SK-N-SH (cell line): ENCODE measurements at regions not wholly inside any gene's neighbourhood (a gene's known extent, or its start where the extent isn't known, plus 50 kb on each side); places are given as distances from the start of the nearest gene placed in this dataset.

ENCODE experiments used
- CTCF ChIA-PET: fragments of 300-600, 350-600 bp; formaldehyde crosslinking; extraction: SDS; loops from one replicate; lab custom pipeline; 2021; lab: Yijun Ruan, JAX
- POLR2A ChIA-PET: fragments of 350-600 bp; sonication (Branson Sonifier 250); formaldehyde crosslinking; extraction: SDS; loops from one replicate; lab custom pipeline; 2020; ENCODE audit warnings: antibody characterized with exemption, inconsistent platforms; lab: Yijun Ruan, JAX
- DNase-seq: peaks from one replicate; pipeline ENCODE4 v3.0.0; 2012
- H2AFZ ChIP-seq: fragments of 200-600 bp; sonication (generic); 2 replicates; pipeline ENCODE4 v1.8.1; 2016; ENCODE audit warnings: antibody characterized with exemption, mild to moderate bottlenecking, low read depth
- H3F3A ChIP-seq: fragments of 200-600 bp; sonication (generic); replicated peaks from 2 replicates; pipeline ENCODE3; 2016; ENCODE audit warnings: antibody characterized with exemption, mild to moderate bottlenecking; ENCODE audit not compliant: insufficient read depth
- H3K27ac ChIP-seq, 2 experiments: fragments of 200-500 bp in 1 of 2; fragments of 200-600 bp in 1 of 2; sonication (Bioruptor generic) in 1 of 2; sonication (generic), shearing (Covaris generic) in 1 of 2; 2 replicates each; pipeline versions ENCODE4 v1.5.1 to v1.6.1; 2014 to 2016; ENCODE audit warnings: low read depth in 2 of 2, inconsistent platforms in 1 of 2, low read length in 1 of 2, mild to moderate bottlenecking in 1 of 2, mixed read lengths in 1 of 2
- H3K27me3 ChIP-seq: fragments of 200-600 bp; sonication (generic), shearing (Covaris generic); 2 replicates; pipeline ENCODE4 v1.6.1; 2016; ENCODE audit warnings: mixed run types; ENCODE audit not compliant: insufficient read depth
- H3K36me3 ChIP-seq, 2 experiments: fragments of 200-500 bp in 1 of 2; fragments of 200-600 bp in 1 of 2; sonication (Bioruptor generic) in 1 of 2; sonication (generic) in 1 of 2; replicated peaks in 1 of 2; 2 replicates each; pipeline versions ENCODE3 to v1.5.1; 2014 to 2016; ENCODE audit warnings: low read length in 1 of 2, mild to moderate bottlenecking in 1 of 2; ENCODE audit not compliant: insufficient read depth in 2 of 2, control insufficient read depth in 1 of 2
- H3K4me1 ChIP-seq, 2 experiments: fragments of 200-500 bp in 1 of 2; fragments of 200-600 bp in 1 of 2; sonication (Bioruptor generic) in 1 of 2; sonication (generic), shearing (Covaris generic) in 1 of 2; 2 replicates each; pipeline versions ENCODE4 v1.5.1 to v1.6.1; 2014 to 2016; ENCODE audit warnings: low read depth in 1 of 2, low read length in 1 of 2, mixed run types in 1 of 2; ENCODE audit not compliant: insufficient read depth in 2 of 2, control insufficient read depth in 1 of 2
- H3K4me2 ChIP-seq: fragments of 200-600 bp; sonication (generic), shearing (Covaris generic); 2 replicates; pipeline ENCODE4 v1.6.1; 2017; ENCODE audit warnings: mixed run types
- H3K4me3 ChIP-seq, 2 experiments: fragments of 200-500 bp in 1 of 2; fragments of 200-600 bp in 1 of 2; sonication (Bioruptor generic) in 1 of 2; sonication (generic), shearing (Covaris generic) in 1 of 2; 2 replicates each; pipeline versions ENCODE4 v1.5.1 to v1.8.1; 2014 to 2016; ENCODE audit warnings: low read depth in 2 of 2, inconsistent platforms in 1 of 2, low read length in 1 of 2, mild to moderate bottlenecking in 1 of 2, mixed read lengths in 1 of 2, moderate library complexity in 1 of 2
- H3K79me2 ChIP-seq: fragments of 200-600 bp; sonication (generic); 2 replicates; pipeline ENCODE4 v1.8.1; 2017; ENCODE audit warnings: mild to moderate bottlenecking; ENCODE audit not compliant: insufficient read depth
- H3K9ac ChIP-seq: fragments of 200-600 bp; sonication (generic); 2 replicates; pipeline ENCODE4 v1.6.1; 2017; ENCODE audit warnings: mixed run types
- H3K9me2 ChIP-seq: fragments of 200-600 bp; sonication (generic); 2 replicates; pipeline ENCODE4 v1.6.1; 2017; ENCODE audit warnings: mixed run types
- H3K9me3 ChIP-seq: fragments of 200-600 bp; sonication (generic); 2 replicates; pipeline ENCODE4 v1.6.1; 2017; ENCODE audit warnings: mixed run types, mild to moderate bottlenecking, moderate library complexity
- H4K20me1 ChIP-seq: fragments of 200-600 bp; sonication (generic); 2 replicates; pipeline ENCODE4 v1.6.1; 2017; ENCODE audit warnings: mild to moderate bottlenecking, mixed run types; ENCODE audit not compliant: insufficient read depth
- CTCF ChIP-seq: fragments of 200-600 bp; sonication (generic); IDR thresholded peaks from 2 replicates; pipeline ENCODE4 v1.6.1; 2017; ENCODE audit warnings: antibody characterized with exemption, mild to moderate bottlenecking, moderate library complexity
- EP300 ChIP-seq, 2 experiments: IDR thresholded peaks; 2 replicates each; pipeline versions ENCODE4 v1.4.0 to v1.6.1; 2012; ENCODE audit warnings: borderline replicate concordance in 1 of 2, low read depth in 1 of 2, low read length in 1 of 2
- FOSL2 ChIP-seq: IDR thresholded peaks from 2 replicates; pipeline ENCODE4 v1.4.0; 2012; ENCODE audit warnings: low read depth, mild to moderate bottlenecking, moderate library complexity, borderline replicate concordance
- FOXM1 ChIP-seq: IDR thresholded peaks from 2 replicates; pipeline ENCODE4 v1.4.0; 2012; ENCODE audit warnings: low read depth, mild to moderate bottlenecking
- NFIC ChIP-seq: IDR thresholded peaks from 2 replicates; pipeline ENCODE4 v1.4.0; 2012; ENCODE audit warnings: borderline replicate concordance
- RAD21 ChIP-seq: IDR thresholded peaks from 2 replicates; pipeline ENCODE4 v1.6.1; 2012; ENCODE audit warnings: mild to moderate bottlenecking, low read length
- RXRA ChIP-seq: IDR thresholded peaks from 2 replicates; pipeline ENCODE4 v1.4.0; 2012; ENCODE audit warnings: low read depth, mild to moderate bottlenecking, borderline replicate concordance
- SMC3 ChIP-seq: IDR thresholded peaks from 2 replicates; pipeline ENCODE4 v1.6.1; 2012; ENCODE audit warnings: low read depth, low read length, improper control_type of control experiment
- TAF1 ChIP-seq: IDR thresholded peaks from 2 replicates; pipeline ENCODE4 v1.6.1; 2012; ENCODE audit warnings: low read depth, mild to moderate bottlenecking, low read length, moderate library complexity, borderline replicate concordance
- USF1 ChIP-seq: IDR thresholded peaks from 2 replicates; pipeline ENCODE4 v1.4.0; 2012; ENCODE audit warnings: low read depth, borderline replicate concordance
- ZBTB33 ChIP-seq: IDR thresholded peaks from 2 replicates; pipeline ENCODE4 v1.4.0; 2012; ENCODE audit warnings: low read depth, borderline replicate concordance
- WGBS: methylation state at CpG from one replicate; pipeline ENCODE4 v1.1.6; 2017; ENCODE audit warnings: low lambda C conversion rate; 5-methylcytosine and 5-hydroxymethylcytosine counted together
- TF ChIP-seq, protein P1 (sequence below): fragments of 150-350 bp; IDR thresholded peaks from 2 replicates; pipeline ENCODE4 v1.6.1; 2016; ENCODE audit warnings: mild to moderate bottlenecking, low read depth, low read length
- TF ChIP-seq, protein P2 (sequence below): IDR thresholded peaks from 2 replicates; pipeline ENCODE4 v1.6.1; 2012; ENCODE audit warnings: mild to moderate bottlenecking, low read depth, low read length, moderate library complexity

GRCh38 chr16:64892835-64893785, 228.8 kb downstream of the CDH11 start (continued):
- TF ChIP-seq TAF1, result no peak
- no peak for TF ChIP-seq FOXM1
- TF ChIP-seq, all 33 proteins: peak for 4

GRCh38 chr16:64889446-64889845, 232.4 kb downstream of the CDH11 start:
- peaks cover 7% of the 10 kb centered on the region for H3F3A ChIP-seq
- no peak overlapping the region for H3K4me3 ChIP-seq
- H3K27ac ChIP-seq, result no peak overlapping the region
- ChIA-PET POLR2A (no interaction called here), CTCF (no interaction called here)
- WGBS, result 79% methylated on average over 2 of the region's 2 CpGs
- no peaks in the 10 kb centered on the region for H3K9me3 ChIP-seq
- H3K27me3 ChIP-seq, result no peaks in the 10 kb centered on the region
- TF ChIP-seq FOXM1, result no peak
- no peak for TF ChIP-seq EP300 (IDR thresholded peaks at IDR 0.05; ENCODE audit: borderline replicate concordance in 1 of 2, low read depth in 1 of 2, low read length in 1 of 2)
- TF ChIP-seq NFIC, result no peak
- TF ChIP-seq, all 33 proteins: peak for 0
- H3K9ac ChIP-seq, result no peak overlapping the region
- no peaks in the 10 kb centered on the region for H3K79me2 ChIP-seq
- H3K4me1 ChIP-seq, result peaks cover 0 to 15% of the 10 kb centered on the region in 2 experiments; a peak in 3 of 4 replicates
- H4K20me1 ChIP-seq, result no peaks in the 10 kb centered on the region
- no peak overlapping the region for H3K4me2 ChIP-seq
- H3K36me3 ChIP-seq, result no peaks in the 10 kb centered on the region
- H3K9me2 ChIP-seq, result 0 out of 2 replicates have a peak, but pooled peaks cover 3% of the 10 kb centered on the region
- no peak overlapping the region for H2AFZ ChIP-seq
- DNase-seq, result no peak

GRCh38 chr16:64887651-64888050, 234.2 kb downstream of the CDH11 start:
- no peak overlapping the region for H3K4me2 ChIP-seq
- H3K9me2 ChIP-seq, result 0 out of 2 replicates have a peak, but pooled peaks cover 3% of the 10 kb centered on the region
- no peaks in the 10 kb centered on the region for H3K27me3 ChIP-seq
- no peak overlapping the region for H3K9ac ChIP-seq
- no peaks in the 10 kb centered on the region for H3K36me3 ChIP-seq
- peak overlapping the region; percentile 21; the same call in 1 of the 2 replicates for H2AFZ ChIP-seq
- POLR2A ChIA-PET, result no interaction called here
- H3K9me3 ChIP-seq, result no peaks in the 10 kb centered on the region
- DNase-seq, result no peak
- no peaks in the 10 kb centered on the region for H3K79me2 ChIP-seq
- H4K20me1 ChIP-seq, result no peaks in the 10 kb centered on the region
- H3K4me3 ChIP-seq, result no peak overlapping the region
- CTCF ChIA-PET, result no interaction called here
- peaks cover 0 to 9% of the 10 kb centered on the region in 2 experiments; a peak in 2 of 4 replicates for H3K4me1 ChIP-seq
- no peak overlapping the region for H3K27ac ChIP-seq
- H3F3A ChIP-seq, result peaks cover 6% of the 10 kb centered on the region
- TF ChIP-seq RXRA, result no peak
- TF ChIP-seq, protein P1, sequence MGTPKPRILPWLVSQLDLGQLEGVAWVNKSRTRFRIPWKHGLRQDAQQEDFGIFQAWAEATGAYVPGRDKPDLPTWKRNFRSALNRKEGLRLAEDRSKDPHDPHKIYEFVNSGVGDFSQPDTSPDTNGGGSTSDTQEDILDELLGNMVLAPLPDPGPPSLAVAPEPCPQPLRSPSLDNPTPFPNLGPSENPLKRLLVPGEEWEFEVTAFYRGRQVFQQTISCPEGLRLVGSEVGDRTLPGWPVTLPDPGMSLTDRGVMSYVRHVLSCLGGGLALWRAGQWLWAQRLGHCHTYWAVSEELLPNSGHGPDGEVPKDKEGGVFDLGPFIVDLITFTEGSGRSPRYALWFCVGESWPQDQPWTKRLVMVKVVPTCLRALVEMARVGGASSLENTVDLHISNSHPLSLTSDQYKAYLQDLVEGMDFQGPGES, result no peak
- no peak for TF ChIP-seq TAF1
- TF ChIP-seq USF1, result no peak
- no peak for TF ChIP-seq RAD21
- TF ChIP-seq CTCF, result no peak
- no peak for TF ChIP-seq FOSL2
- no peak for TF ChIP-seq ZBTB33
- no peak for TF ChIP-seq SMC3
- TF ChIP-seq, protein P2, sequence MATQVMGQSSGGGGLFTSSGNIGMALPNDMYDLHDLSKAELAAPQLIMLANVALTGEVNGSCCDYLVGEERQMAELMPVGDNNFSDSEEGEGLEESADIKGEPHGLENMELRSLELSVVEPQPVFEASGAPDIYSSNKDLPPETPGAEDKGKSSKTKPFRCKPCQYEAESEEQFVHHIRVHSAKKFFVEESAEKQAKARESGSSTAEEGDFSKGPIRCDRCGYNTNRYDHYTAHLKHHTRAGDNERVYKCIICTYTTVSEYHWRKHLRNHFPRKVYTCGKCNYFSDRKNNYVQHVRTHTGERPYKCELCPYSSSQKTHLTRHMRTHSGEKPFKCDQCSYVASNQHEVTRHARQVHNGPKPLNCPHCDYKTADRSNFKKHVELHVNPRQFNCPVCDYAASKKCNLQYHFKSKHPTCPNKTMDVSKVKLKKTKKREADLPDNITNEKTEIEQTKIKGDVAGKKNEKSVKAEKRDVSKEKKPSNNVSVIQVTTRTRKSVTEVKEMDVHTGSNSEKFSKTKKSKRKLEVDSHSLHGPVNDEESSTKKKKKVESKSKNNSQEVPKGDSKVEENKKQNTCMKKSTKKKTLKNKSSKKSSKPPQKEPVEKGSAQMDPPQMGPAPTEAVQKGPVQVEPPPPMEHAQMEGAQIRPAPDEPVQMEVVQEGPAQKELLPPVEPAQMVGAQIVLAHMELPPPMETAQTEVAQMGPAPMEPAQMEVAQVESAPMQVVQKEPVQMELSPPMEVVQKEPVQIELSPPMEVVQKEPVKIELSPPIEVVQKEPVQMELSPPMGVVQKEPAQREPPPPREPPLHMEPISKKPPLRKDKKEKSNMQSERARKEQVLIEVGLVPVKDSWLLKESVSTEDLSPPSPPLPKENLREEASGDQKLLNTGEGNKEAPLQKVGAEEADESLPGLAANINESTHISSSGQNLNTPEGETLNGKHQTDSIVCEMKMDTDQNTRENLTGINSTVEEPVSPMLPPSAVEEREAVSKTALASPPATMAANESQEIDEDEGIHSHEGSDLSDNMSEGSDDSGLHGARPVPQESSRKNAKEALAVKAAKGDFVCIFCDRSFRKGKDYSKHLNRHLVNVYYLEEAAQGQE, result no peak
